HepG2 (cell line): ENCODE measurements at regions not wholly inside any gene's neighbourhood (a gene's known extent, or its start where the extent isn't known, plus 50 kb on each side); places are given as distances from the start of the nearest gene placed in this dataset.

Source experiments
- ATAC-seq: fragments of 200-7000 bp; cut with Tn5 transposase; 3 replicates; pipeline ENCODE4 v1.9.1; 2020; ENCODE audit warnings: mild to moderate bottlenecking, moderate library complexity
- BruUV-seq: library from RNA; stranded (reverse); fragments of 400-500 nt; replicated peaks from 2 replicates; lab custom pipeline; 2021; lab: Mats Ljungman, UMichigan
- CTCF ChIA-PET: fragments of 300-600 bp; formaldehyde crosslinking; extraction: SDS; loops from one replicate; lab custom pipeline; 2021; ENCODE audit warnings: low total read pairs, inconsistent platforms, low intra/inter-chr PET ratio; lab: Yijun Ruan, JAX
- POLR2A ChIA-PET: fragments of 350-600 bp; sonication (Branson Sonifier 250); formaldehyde crosslinking; loops from one replicate; lab custom pipeline; 2020; ENCODE audit warnings: antibody characterized with exemption, inconsistent platforms; lab: Yijun Ruan, JAX
- DNase-seq: peaks from one replicate; pipeline ENCODE4 v3.0.0-alpha.2; 2015; ENCODE audit warnings: low spot score
- FAIRE-seq: peaks from 3 replicates; lab custom pipeline; 2011; peaks lifted over from hg19 to GRCh38; lab: Jason Lieb, UNC
- H2AFZ ChIP-seq: one replicate; pipeline ENCODE4 v1.6.1; 2011; ENCODE audit warnings: low read length, inconsistent platforms
- H3K27ac ChIP-seq: fragments of 300-600 bp; 3 replicates; pipeline ENCODE4 v1.8.0; 2011; ENCODE audit warnings: mixed run types, mild to moderate bottlenecking, mixed read lengths, low read length, inconsistent platforms; ENCODE audit not compliant: insufficient read depth; ENCODE audit errors: extremely low read length
- H3K27me3 ChIP-seq, 2 experiments: fragments of 200-600 bp in 1 of 2; 2 replicates in 1 of 2; 3 replicates in 1 of 2; pipeline versions ENCODE4 v1.6.0 to v1.8.0; 2011; ENCODE audit warnings: low read length in 2 of 2, mild to moderate bottlenecking in 2 of 2, moderate library complexity in 2 of 2, inconsistent platforms in 1 of 2; ENCODE audit not compliant: insufficient read depth in 2 of 2, control insufficient read depth in 1 of 2
- H3K36me3 ChIP-seq, 2 experiments: fragments of 200-600 bp in 1 of 2; replicated peaks in 1 of 2; 2 replicates in 1 of 2; 3 replicates in 1 of 2; pipeline versions ENCODE4 v1.5.1 to v1.8.0; 2011; ENCODE audit warnings: low read length in 2 of 2, inconsistent platforms in 1 of 2; ENCODE audit not compliant: insufficient read depth in 2 of 2, control insufficient read depth in 1 of 2
- H3K4me1 ChIP-seq: 2 replicates; pipeline ENCODE4 v1.5.1; 2012; ENCODE audit warnings: low read length, inconsistent platforms; ENCODE audit not compliant: insufficient read depth
- H3K4me2 ChIP-seq: 2 replicates; pipeline ENCODE4 v1.6.0; 2011; ENCODE audit warnings: low read depth, low read length, inconsistent platforms
- H3K4me3 ChIP-seq, 3 experiments: fragments of 200-600 bp in 1 of 3; sonication (generic), shearing (Covaris generic) in 1 of 3; replicated peaks in 1 of 3; 2 replicates each; pipeline ENCODE4 v1.5.1; 2011 to 2016; ENCODE audit warnings: low read length in 3 of 3, inconsistent platforms in 2 of 3, low read depth in 2 of 3, mild to moderate bottlenecking in 2 of 3, control low read depth in 1 of 3, mixed read lengths in 1 of 3; ENCODE audit not compliant: insufficient read depth in 1 of 3
- H3K79me2 ChIP-seq: one replicate; pipeline ENCODE4 v1.6.1; 2011; ENCODE audit warnings: low read length, inconsistent platforms; ENCODE audit not compliant: insufficient read depth
- H3K9ac ChIP-seq: 2 replicates; pipeline ENCODE4 v1.6.0; 2011; ENCODE audit warnings: mild to moderate bottlenecking, low read depth, low read length, inconsistent platforms; ENCODE audit not compliant: insufficient read depth
- H3K9me3 ChIP-seq: 2 replicates; pipeline ENCODE4 v1.5.1; 2012; ENCODE audit warnings: mild to moderate bottlenecking, low read length
- H4K20me1 ChIP-seq: 2 replicates; pipeline ENCODE4 v1.6.0; 2011; ENCODE audit warnings: inconsistent platforms, mild to moderate bottlenecking, low read length, moderate library complexity; ENCODE audit not compliant: insufficient read depth
- GMEB1 ChIP-seq: sonication (generic); formaldehyde crosslinking; IDR thresholded peaks from 2 replicates; pipeline ENCODE4 v1.5.1; 2020; ENCODE audit warnings: missing genetic modification reagents, mild to moderate bottlenecking, borderline replicate concordance
- HNRNPH1 ChIP-seq: fragments of 200-400 bp; formaldehyde crosslinking; optimal IDR thresholded peaks from 2 replicates; pipeline ENCODE3; 2017; ENCODE audit warnings: mild to moderate bottlenecking, low read depth, low read length
- ISL2 ChIP-seq: sonication (generic); formaldehyde crosslinking; IDR thresholded peaks from 2 replicates; pipeline ENCODE4 v1.5.0; 2020; ENCODE audit warnings: missing genetic modification reagents
- NR0B2 ChIP-seq: sonication (generic); formaldehyde crosslinking; IDR thresholded peaks from 2 replicates; pipeline ENCODE4 v1.4.0; 2020; ENCODE audit warnings: mild to moderate bottlenecking, missing genetic modification reagents
- SALL2 ChIP-seq: sonication (generic); formaldehyde crosslinking; IDR thresholded peaks from 2 replicates; pipeline ENCODE4 v1.8.1; 2023; ENCODE audit warnings: mild to moderate bottlenecking, missing genetic modification reagents, inconsistent platforms
- ZFP62 ChIP-seq: sonication (generic); formaldehyde crosslinking; IDR thresholded peaks from 2 replicates; pipeline ENCODE4 v1.4.0; 2020; ENCODE audit warnings: missing genetic modification reagents
- ZNF205 ChIP-seq: IDR thresholded peaks from 2 replicates; pipeline ENCODE4 v1.6.1; 2018; ENCODE audit warnings: missing biosample characterization, missing genetic modification reagents
- ZNF264 ChIP-seq: sonication (generic); formaldehyde crosslinking; IDR thresholded peaks from 2 replicates; pipeline ENCODE4 v1.4.0; 2020; ENCODE audit warnings: missing genetic modification reagents
- ZNF446 ChIP-seq: sonication (generic); formaldehyde crosslinking; IDR thresholded peaks from 2 replicates; pipeline ENCODE4 v1.5.0; 2020; ENCODE audit warnings: mild to moderate bottlenecking, missing genetic modification reagents
- WGBS: methylation state at CpG from one replicate; pipeline ENCODE4 v1.1.6; 2017; ENCODE audit warnings: low lambda C conversion rate; 5-methylcytosine and 5-hydroxymethylcytosine counted together
- in situ Hi-C: cut with HindIII; loops from 2 replicates; pipeline ENCODE4 v1.10.0; 2017; ENCODE audit warnings: low pct_unique_long_range_greater_than_20kb; ENCODE audit not compliant: extremely low pct_ligation_motif_present
- intact Hi-C: fragments of 100-400 bp; cut with micrococcal nuclease; formaldehyde crosslinking; loops from one replicate; pipeline ENCODE4 v1.10.0; 2022; ENCODE audit not compliant: unreplicated experiment
- TF ChIP-seq, protein P1 (sequence below): IDR thresholded peaks from 2 replicates; pipeline ENCODE4 v1.6.1; 2016

DNA sequence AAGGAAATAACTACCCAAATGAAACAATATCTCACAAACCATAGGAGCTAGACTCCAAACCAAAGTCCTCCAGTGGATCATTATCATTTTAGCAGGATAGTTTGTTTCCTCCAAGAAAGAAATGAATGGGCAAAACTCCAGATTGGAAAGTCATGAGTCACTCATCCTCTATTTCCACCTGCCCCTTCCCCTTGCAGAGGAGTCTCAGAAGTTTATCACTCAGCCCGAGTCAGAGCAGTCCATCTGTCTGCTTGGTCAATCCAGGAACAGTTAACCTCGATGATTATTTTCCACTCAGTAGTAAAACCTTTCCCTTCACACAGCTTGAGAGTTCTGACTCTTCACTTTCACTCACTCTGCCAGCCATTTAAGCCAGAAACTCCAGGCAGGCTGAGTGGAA is 462.2 kb downstream of the BCL11A start:
- no peak for TF ChIP-seq HNRNPH1
- TF ChIP-seq ZNF205 = no peak
- TF ChIP-seq GMEB1 (CRISPR knock-in tag) = no peak
- TF ChIP-seq ISL2 = no peak
- Histone ChIP-seq H3K27ac (no peak overlapping the region), H3K4me1 (peaks cover 35% of the 10 kb centered on the region), H3K9me3 (no peaks in the 10 kb centered on the region), H3K36me3 (no peaks in the 10 kb centered on the region), H3K4me2 (no peak overlapping the region), H2AFZ (no peak overlapping the region), H3K4me3 (no peak overlapping the region), H3K27me3 (peaks cover 0 to 8% of the 10 kb centered on the region in 2 experiments; a peak in 1 of 5 replicates), H4K20me1 (no peaks in the 10 kb centered on the region), H3K79me2 (no peaks in the 10 kb centered on the region), H3K9ac (no peak overlapping the region)
- in situ Hi-C loops = no loop called here
- ATAC-seq = no peak
- CTCF ChIA-PET = no interaction called here
- POLR2A ChIA-PET = no interaction called here
- no peak for DNase-seq
- 2% methylated on average over 2 of the region's 2 CpGs for WGBS
- intact Hi-C loops = no loop called here
- BruUV-seq = no TSS peak
- no peak for FAIRE-seq

GRCh38 chr2:60079562-60079961 is 473.9 kb downstream of the BCL11A start:
- ATAC-seq = no peak
- H3K27me3 ChIP-seq = no peaks in the 10 kb centered on the region
- TF ChIP-seq ZNF264 (no peak), NR0B2 (no peak), ZNF446 (no peak), ZFP62 (CRISPR knock-in tag) (no peak), SALL2 (CRISPR knock-in tag) (no peak)
- TF ChIP-seq, protein P1, sequence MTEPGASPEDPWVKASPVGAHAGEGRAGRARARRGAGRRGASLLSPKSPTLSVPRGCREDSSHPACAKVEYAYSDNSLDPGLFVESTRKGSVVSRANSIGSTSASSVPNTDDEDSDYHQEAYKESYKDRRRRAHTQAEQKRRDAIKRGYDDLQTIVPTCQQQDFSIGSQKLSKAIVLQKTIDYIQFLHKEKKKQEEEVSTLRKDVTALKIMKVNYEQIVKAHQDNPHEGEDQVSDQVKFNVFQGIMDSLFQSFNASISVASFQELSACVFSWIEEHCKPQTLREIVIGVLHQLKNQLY (CRISPR knock-in tag) = no peak
- WGBS = 1% methylated on average over 2 of the region's 2 CpGs
- H3K9ac ChIP-seq = no peak overlapping the region
- no TSS peak for BruUV-seq
- FAIRE-seq = no peak
- ChIA-PET POLR2A (no interaction called here), CTCF (no interaction called here)
- intact Hi-C loops = no loop called here
- in situ Hi-C loops = no loop called here
- no peaks in the 10 kb centered on the region for H3K9me3 ChIP-seq
- H3K4me3 ChIP-seq = no peak overlapping the region
- DNase-seq = no peak
- H2AFZ ChIP-seq = no peak overlapping the region
- no peaks in the 10 kb centered on the region for H3K4me1 ChIP-seq
- no peak overlapping the region for H3K27ac ChIP-seq
- H3K36me3 ChIP-seq = no peaks in the 10 kb centered on the region
- H3K79me2 ChIP-seq = no peaks in the 10 kb centered on the region
- H4K20me1 ChIP-seq = no peaks in the 10 kb centered on the region
- no peak overlapping the region for H3K4me2 ChIP-seq
